CD4-positive, CD25-positive, alpha-beta regulatory T cell (primary cell): ENCODE measurements at regions not wholly inside any gene's neighbourhood (a gene's known extent, or its start where the extent isn't known, plus 50 kb on each side); places are given as distances from the start of the nearest gene placed in this dataset.
"Not testable (repeated sequence)": the region's sequence is repeated elsewhere in the genome, so short reads cannot be mapped to it uniquely, and the experiment has no call there.

Source experiments
- ATAC-seq, 2 donors: fragments of 150-1000 bp; cut with Tn5 transposase; one replicate each; pipeline ENCODE4 v1.10.0; 2021; ENCODE audit warnings: low read depth in 2 of 2, moderate number of reproducible peaks in 2 of 2, moderate library complexity in 1 of 2
- DNase-seq, 3 donors: peaks; one replicate each; pipeline versions ENCODE4 v3.0.0 to v3.0.0-alpha.2; 2012 to 2022; ENCODE audit warnings: mixed read lengths in 1 of 3
- H3K27ac ChIP-seq: one replicate; pipeline ENCODE4 v1.7.0; 2013; ENCODE audit warnings: mild to moderate bottlenecking, low read length; ENCODE audit not compliant: insufficient read depth, poor library complexity, severe bottlenecking
- H3K27me3 ChIP-seq: one replicate; pipeline ENCODE4 v1.7.0; 2013; ENCODE audit warnings: low read length; ENCODE audit not compliant: control insufficient read depth, insufficient read depth
- H3K36me3 ChIP-seq: one replicate; pipeline ENCODE4 v1.7.0; 2013; ENCODE audit warnings: mild to moderate bottlenecking, low read length, moderate library complexity; ENCODE audit not compliant: control insufficient read depth, insufficient read depth
- H3K4me1 ChIP-seq: 2 replicates; pipeline ENCODE4 v1.7.0; 2013; ENCODE audit warnings: mild to moderate bottlenecking, low read length; ENCODE audit not compliant: insufficient read depth, control insufficient read depth, poor library complexity, severe bottlenecking
- H3K4me3 ChIP-seq: one replicate; pipeline ENCODE4 v1.7.0; 2013; ENCODE audit warnings: low read depth, mild to moderate bottlenecking, low read length, moderate library complexity
- H3K9me3 ChIP-seq, 2 experiments: 1 replicate in 1 of 2; 2 replicates in 1 of 2; pipeline ENCODE4 v1.7.0; 2013; ENCODE audit warnings: low read length in 2 of 2, mild to moderate bottlenecking in 1 of 2, moderate library complexity in 1 of 2; ENCODE audit not compliant: control insufficient read depth in 2 of 2
- H3K27ac Mint-ChIP-seq, 3 donors: one replicate each; pipeline ENCODE4 v1.8.0; 2020 to 2022; ENCODE audit warnings: mild to moderate bottlenecking in 3 of 3, mixed read lengths in 3 of 3, moderate library complexity in 2 of 3
- H3K27me3 Mint-ChIP-seq: one replicate; pipeline ENCODE4 v1.8.0; 2022; ENCODE audit warnings: mild to moderate bottlenecking, mixed read lengths
- H3K36me3 Mint-ChIP-seq: one replicate; pipeline ENCODE4 v1.8.0; 2020; ENCODE audit warnings: mixed read lengths
- H3K4me1 Mint-ChIP-seq, 4 donors: one replicate each; pipeline ENCODE4 v1.8.0; 2020 to 2022; ENCODE audit warnings: mixed read lengths in 4 of 4, mild to moderate bottlenecking in 1 of 4
- H3K4me3 Mint-ChIP-seq, 4 donors: one replicate each; pipeline ENCODE4 v1.8.0; 2020 to 2022; ENCODE audit warnings: mild to moderate bottlenecking in 4 of 4, mixed read lengths in 4 of 4, moderate library complexity in 3 of 4
- H3K9me3 Mint-ChIP-seq, 7 donors: one replicate each; pipeline ENCODE4 v1.8.0; 2020 to 2022; ENCODE audit warnings: mixed read lengths in 7 of 7, mild to moderate bottlenecking in 3 of 7, moderate library complexity in 2 of 7

- Histone ChIP-seq H3K4me1 (no peaks in the 10 kb centered on the region), H3K27me3 (no peaks in the 10 kb centered on the region), H3K4me3 (no peak overlapping the region), H3K36me3 (no peaks in the 10 kb centered on the region), H3K27ac (no peak overlapping the region), H3K9me3 (no peaks in the 10 kb centered on the region)
- ATAC-seq, result no peak
- Mint-ChIP-seq H3K4me3 (no peak overlapping the region), H3K9me3 (peaks cover 0 to 2% (median 0%) of the 10 kb centered on the region in 7 donors), H3K27me3 (peaks cover 4% of the 10 kb centered on the region), H3K27ac (no peak overlapping the region), H3K36me3 (no peaks in the 10 kb centered on the region), H3K4me1 (peaks cover 0 to 4% (median 0%) of the 10 kb centered on the region in 4 donors)
- no peak for DNase-seq
These were observed 378.5 kb downstream of the CCSER2 start for GRCh38 chr10:84706875-84707274.

GRCh38 chr10:84715911-84716310, 387.5 kb downstream of the CCSER2 start:
- H3K27me3 Mint-ChIP-seq, result peaks cover 7% of the 10 kb centered on the region
- Histone ChIP-seq H3K9me3 (no peaks in the 10 kb centered on the region), H3K4me3 (no peak overlapping the region), H3K4me1 (no peaks in the 10 kb centered on the region), H3K27ac (no peak overlapping the region), H3K36me3 (no peaks in the 10 kb centered on the region), H3K27me3 (no peaks in the 10 kb centered on the region)
- no peak overlapping the region for H3K4me3 Mint-ChIP-seq
- DNase-seq (peak in 1 of 3 donors; percentile 22), ATAC-seq (no peak)
- H3K27ac Mint-ChIP-seq, result no peak overlapping the region
- peaks cover 0 to 4% (median 0%) of the 10 kb centered on the region in 7 donors for H3K9me3 Mint-ChIP-seq
- H3K4me1 Mint-ChIP-seq, result no peaks in the 10 kb centered on the region
- no peaks in the 10 kb centered on the region for H3K36me3 Mint-ChIP-seq

- DNase-seq (no peak), ATAC-seq (no peak)
- Histone ChIP-seq H3K27ac (no peak overlapping the region), H3K36me3 (no peaks in the 10 kb centered on the region), H3K27me3 (no peaks in the 10 kb centered on the region), H3K4me1 (no peaks in the 10 kb centered on the region), H3K4me3 (no peak overlapping the region), H3K9me3 (peaks cover 0 to 1% of the 10 kb centered on the region in 2 experiments)
- Mint-ChIP-seq H3K27me3 (no peaks in the 10 kb centered on the region), H3K9me3 (peaks cover 0 to 4% (median 0%) of the 10 kb centered on the region in 7 donors), H3K4me3 (no peak overlapping the region), H3K36me3 (no peaks in the 10 kb centered on the region), H3K4me1 (no peaks in the 10 kb centered on the region), H3K27ac (no peak overlapping the region)
These were observed 390.7 kb downstream of the CCSER2 start for GRCh38 chr10:84718877-84719616.

GRCh38 chr10:84719687-84720086, 391.3 kb downstream of the CCSER2 start:
- no peak overlapping the region for H3K27ac ChIP-seq
- Mint-ChIP-seq H3K4me1 (no peaks in the 10 kb centered on the region), H3K36me3 (no peaks in the 10 kb centered on the region), H3K27ac (no peak overlapping the region), H3K27me3 (no peaks in the 10 kb centered on the region), H3K4me3 (no peak overlapping the region), H3K9me3 (peaks cover 0 to 4% (median 0%) of the 10 kb centered on the region in 7 donors)
- DNase-seq, result no peak
- H3K36me3 ChIP-seq, result no peaks in the 10 kb centered on the region
- H3K4me3 ChIP-seq, result no peak overlapping the region
- no peaks in the 10 kb centered on the region for H3K4me1 ChIP-seq
- H3K27me3 ChIP-seq, result no peaks in the 10 kb centered on the region
- H3K9me3 ChIP-seq, result peaks cover 0 to 1% of the 10 kb centered on the region in 2 experiments
- ATAC-seq, result no peak

GRCh38 chr10:84727398-84727797, 399.0 kb downstream of the CCSER2 start:
- Histone ChIP-seq H3K4me3 (no peak overlapping the region), H3K4me1 (no peaks in the 10 kb centered on the region), H3K36me3 (no peaks in the 10 kb centered on the region), H3K27ac (no peak overlapping the region), H3K9me3 (peaks cover 0 to 1% of the 10 kb centered on the region in 2 experiments), H3K27me3 (no peaks in the 10 kb centered on the region)
- Mint-ChIP-seq H3K36me3 (no peaks in the 10 kb centered on the region), H3K9me3 (peaks cover 0 to 15% (median 8%) of the 10 kb centered on the region in 7 donors), H3K27me3 (no peaks in the 10 kb centered on the region), H3K4me3 (no peak overlapping the region), H3K4me1 (no peaks in the 10 kb centered on the region), H3K27ac (no peak overlapping the region)
- DNase-seq (no peak), ATAC-seq (no peak)

GRCh38 chr10:84739126-84739525, 410.7 kb downstream of the CCSER2 start:
- H3K27ac Mint-ChIP-seq, H3K27ac ChIP-seq, H3K4me3 ChIP-seq, H3K9me3 Mint-ChIP-seq, H3K27me3 ChIP-seq, H3K36me3 Mint-ChIP-seq, H3K9me3 ChIP-seq, DNase-seq, H3K27me3 Mint-ChIP-seq, H3K4me1 ChIP-seq, H3K4me1 Mint-ChIP-seq, H3K4me3 Mint-ChIP-seq, H3K36me3 ChIP-seq, ATAC-seq: not testable (repeated sequence)

GRCh38 chr10:84739641-84740040, 411.3 kb downstream of the CCSER2 start:
- ATAC-seq (no peak), DNase-seq (no peak)
- Histone ChIP-seq H3K27me3 (no peaks in the 10 kb centered on the region), H3K27ac (no peak overlapping the region), H3K4me1 (no peaks in the 10 kb centered on the region), H3K36me3 (no peaks in the 10 kb centered on the region), H3K4me3 (no peak overlapping the region), H3K9me3 (no peaks in the 10 kb centered on the region)
- H3K4me3 Mint-ChIP-seq, result no peak overlapping the region
- no peaks in the 10 kb centered on the region for H3K4me1 Mint-ChIP-seq
- H3K9me3 Mint-ChIP-seq, result peaks cover 0 to 5% (median 0%) of the 10 kb centered on the region in 7 donors
- H3K27me3 Mint-ChIP-seq, result no peaks in the 10 kb centered on the region
- no peaks in the 10 kb centered on the region for H3K36me3 Mint-ChIP-seq
- no peak overlapping the region for H3K27ac Mint-ChIP-seq

GRCh38 chr10:84743483-84743882, 415.1 kb downstream of the CCSER2 start:
- ATAC-seq (no peak), DNase-seq (no peak)
- Histone ChIP-seq H3K4me1 (no peaks in the 10 kb centered on the region), H3K36me3 (no peaks in the 10 kb centered on the region), H3K27me3 (no peaks in the 10 kb centered on the region), H3K9me3 (no peaks in the 10 kb centered on the region), H3K4me3 (no peak overlapping the region), H3K27ac (no peak overlapping the region)
- H3K9me3 Mint-ChIP-seq, result peaks cover 0 to 5% (median 2%) of the 10 kb centered on the region in 7 donors
- no peak overlapping the region for H3K27ac Mint-ChIP-seq
- no peak overlapping the region for H3K4me3 Mint-ChIP-seq
- H3K4me1 Mint-ChIP-seq, result no peaks in the 10 kb centered on the region
- H3K27me3 Mint-ChIP-seq, result no peaks in the 10 kb centered on the region
- H3K36me3 Mint-ChIP-seq, result no peaks in the 10 kb centered on the region
